Liver (tissue), 8 donors: ENCODE measurements at regions not wholly inside any gene's neighbourhood (a gene's known extent, or its start where the extent isn't known, plus 50 kb on each side); places are given as distances from the start of the nearest gene placed in this dataset.

Source experiments
- DNase-seq: peaks from one replicate; pipeline ENCODE4 v3.0.0-alpha.2; 2017; ENCODE audit warnings: low spot score
- H3K27ac ChIP-seq, 2 donors: one replicate each; pipeline ENCODE4 v1.7.0; 2013; ENCODE audit warnings: inconsistent platforms in 2 of 2, low read length in 2 of 2, control low read depth in 1 of 2, low read depth in 1 of 2, mild to moderate bottlenecking in 1 of 2
- H3K27me3 ChIP-seq, 4 donors: one replicate each; pipeline versions ENCODE4 v1.6.1 to v1.7.0; 2013; ENCODE audit warnings: low read length in 3 of 4, inconsistent platforms in 1 of 4, mild to moderate bottlenecking in 1 of 4, moderate library complexity in 1 of 4; ENCODE audit not compliant: control insufficient read depth in 4 of 4, insufficient read depth in 4 of 4
- H3K36me3 ChIP-seq, 4 donors: one replicate each; pipeline versions ENCODE4 v1.6.1 to v1.7.0; 2013; ENCODE audit warnings: low read length in 3 of 4, mild to moderate bottlenecking in 3 of 4, low read depth in 1 of 4, moderate library complexity in 1 of 4; ENCODE audit not compliant: control insufficient read depth in 4 of 4, insufficient read depth in 3 of 4
- H3K4me1 ChIP-seq, 4 donors: one replicate each; pipeline versions ENCODE4 v1.6.1 to v1.7.0; 2013; ENCODE audit warnings: low read length in 3 of 4, mild to moderate bottlenecking in 3 of 4, moderate library complexity in 1 of 4; ENCODE audit not compliant: control insufficient read depth in 4 of 4, insufficient read depth in 4 of 4
- H3K4me3 ChIP-seq, 3 donors: one replicate each; pipeline versions ENCODE4 v1.6.1 to v1.7.0; 2013; ENCODE audit warnings: low read length in 3 of 3, control low read depth in 1 of 3, low read depth in 1 of 3, mild to moderate bottlenecking in 1 of 3
- H3K9ac ChIP-seq, 2 donors: one replicate each; pipeline ENCODE4 v1.7.0; 2013; ENCODE audit warnings: low read length in 2 of 2, mild to moderate bottlenecking in 2 of 2, moderate library complexity in 2 of 2, control low read depth in 1 of 2, low read depth in 1 of 2
- H3K9me3 ChIP-seq, 4 donors: one replicate each; pipeline versions ENCODE4 v1.6.1 to v1.7.0; 2013; ENCODE audit warnings: low read length in 3 of 4; ENCODE audit not compliant: control insufficient read depth in 4 of 4
- ATF3 ChIP-seq: IDR thresholded peaks from 2 replicates; pipeline ENCODE4 v1.6.1; 2016; ENCODE audit warnings: antibody characterized with exemption
- CTCF ChIP-seq: fragments of 150-350 bp; IDR thresholded peaks from 2 replicates; pipeline ENCODE4 v1.5.1; 2017; ENCODE audit warnings: improper control_type of control experiment, low read depth, low read length; ENCODE audit not compliant: missing input control
- EGR1 ChIP-seq, 2 donors: IDR thresholded peaks; 2 replicates each; pipeline ENCODE4 v1.6.1; 2016 to 2018; ENCODE audit warnings: antibody characterized with exemption in 2 of 2, low read depth in 2 of 2
- FOXA1 ChIP-seq: IDR thresholded peaks from 2 replicates; pipeline ENCODE4 v1.6.1; 2016; ENCODE audit warnings: antibody characterized with exemption
- FOXA2 ChIP-seq: IDR thresholded peaks from 2 replicates; pipeline ENCODE4 v1.6.1; 2016; ENCODE audit warnings: antibody characterized with exemption
- GABPA ChIP-seq, 2 donors: IDR thresholded peaks in 1 of 2; conservative IDR thresholded peaks in 1 of 2; 2 replicates each; pipeline ENCODE4 v1.6.1; 2016; ENCODE audit warnings: antibody characterized with exemption in 2 of 2, mild to moderate bottlenecking in 1 of 2, moderate library complexity in 1 of 2
- HNF4G ChIP-seq: IDR thresholded peaks from 2 replicates; pipeline ENCODE4 v1.6.1; 2016; ENCODE audit warnings: antibody characterized with exemption
- JUND ChIP-seq, 2 donors: IDR thresholded peaks; 2 replicates each; pipeline ENCODE4 v1.6.1; 2016; ENCODE audit warnings: antibody characterized with exemption in 2 of 2
- NR2F2 ChIP-seq: IDR thresholded peaks from 2 replicates; pipeline ENCODE4 v1.6.1; 2016; ENCODE audit warnings: antibody characterized with exemption
- RAD21 ChIP-seq, 2 donors: IDR thresholded peaks; 2 replicates each; pipeline ENCODE4 v1.6.1; 2016; ENCODE audit warnings: antibody characterized with exemption in 2 of 2, mild to moderate bottlenecking in 2 of 2
- REST ChIP-seq: IDR thresholded peaks from 2 replicates; pipeline ENCODE4 v1.6.1; 2016; ENCODE audit warnings: antibody characterized with exemption, mild to moderate bottlenecking
- RXRA ChIP-seq, 2 donors: IDR thresholded peaks; 2 replicates each; pipeline ENCODE4 v1.6.1; 2017 to 2018; ENCODE audit warnings: antibody characterized with exemption in 2 of 2, mild to moderate bottlenecking in 1 of 2
- SP1 ChIP-seq: IDR thresholded peaks from 2 replicates; pipeline ENCODE4 v1.6.1; 2018; ENCODE audit warnings: antibody characterized with exemption, mild to moderate bottlenecking
- TAF1 ChIP-seq: conservative IDR thresholded peaks from 2 replicates; pipeline ENCODE4 v1.6.1; 2016; ENCODE audit warnings: antibody characterized with exemption, mild to moderate bottlenecking
- YY1 ChIP-seq: IDR thresholded peaks from 2 replicates; pipeline ENCODE4 v1.6.1; 2016; ENCODE audit warnings: antibody characterized with exemption, mild to moderate bottlenecking
- ZBTB33 ChIP-seq: IDR thresholded peaks from 2 replicates; pipeline ENCODE4 v1.6.1; 2016; ENCODE audit warnings: antibody characterized with exemption
- WGBS: extraction: QIAGEN DNeasy Blood & Tissue Kit; methylation state at CpG from one replicate; pipeline ENCODE4 v1.1.7; 2013; 5-methylcytosine and 5-hydroxymethylcytosine counted together
- donor health status: healthy.
- donor health status: healthy.
- donor health status: healthy.
- donor health status: healthy.
- donor health status: healthy.

- Histone ChIP-seq H3K27me3 (peaks cover 0 to 3% (median 1%) of the 10 kb centered on the region in 4 donors), H3K27ac (no peak overlapping the region), H3K36me3 (no peaks in the 10 kb centered on the region), H3K4me1 (no peaks in the 10 kb centered on the region), H3K9ac (no peak overlapping the region), H3K4me3 (no peak overlapping the region), H3K9me3 (no peaks in the 10 kb centered on the region)
- TF ChIP-seq RXRA (IDR thresholded peaks at IDR 0.05) (no peak), GABPA (IDR thresholded peaks at IDR 0.05 in 1 of 2, conservative IDR thresholded peaks at IDR 0.05 in 1 of 2) (no peak), RAD21 (IDR thresholded peaks at IDR 0.05) (no peak), REST (no peak), TAF1 (no peak), JUND (IDR thresholded peaks at IDR 0.05) (no peak), ZBTB33 (no peak), FOXA2 (no peak), YY1 (no peak), CTCF (no peak), SP1 (no peak), EGR1 (IDR thresholded peaks at IDR 0.05; ENCODE audit: low read depth in 2 of 2) (no peak), NR2F2 (no peak)
- no peak for DNase-seq
- WGBS, result 60% methylated on average over 2 of the region's 2 CpGs
Measured at GRCh38 chr21:18023711-18024110, 204.6 kb upstream of the C21orf91 start.

GRCh38 chr21:18023157-18023556, 204.0 kb upstream of the C21orf91 start:
- no peak overlapping the region for H3K27ac ChIP-seq
- no peaks in the 10 kb centered on the region for H3K4me1 ChIP-seq
- 81% methylated on average over 4 of the region's 4 CpGs for WGBS
- no peaks in the 10 kb centered on the region for H3K9me3 ChIP-seq
- H3K36me3 ChIP-seq, result no peaks in the 10 kb centered on the region
- DNase-seq, result no peak
- H3K4me3 ChIP-seq, result no peak overlapping the region
- no peak overlapping the region for H3K9ac ChIP-seq
- H3K27me3 ChIP-seq, result peaks cover 0 to 3% (median 1%) of the 10 kb centered on the region in 4 donors
- TF ChIP-seq RAD21 (IDR thresholded peaks at IDR 0.05) (no peak), RXRA (IDR thresholded peaks at IDR 0.05) (no peak), CTCF (no peak), HNF4G (no peak), TAF1 (no peak), JUND (IDR thresholded peaks at IDR 0.05) (no peak), FOXA2 (no peak), EGR1 (IDR thresholded peaks at IDR 0.05; ENCODE audit: low read depth in 2 of 2) (no peak), ZBTB33 (no peak), SP1 (no peak), GABPA (IDR thresholded peaks at IDR 0.05 in 1 of 2, conservative IDR thresholded peaks at IDR 0.05 in 1 of 2) (no peak), FOXA1 (no peak), ATF3 (no peak)
